SK-N-SH treated with all-trans-retinoic acid at 6 μM for 48 hours (cell line): ENCODE measurements at regions not wholly inside any gene's neighbourhood (a gene's known extent, or its start where the extent isn't known, plus 50 kb on each side); places are given as distances from the start of the nearest gene placed in this dataset.

Experiments
- ATAC-seq: fragments of 200-7000 bp; cut with Tn5 transposase; 3 replicates; pipeline ENCODE4 v1.9.1; 2020; ENCODE audit warnings: mild to moderate bottlenecking, moderate library complexity
- CREB5 ChIP-seq: fragments of 250-450 bp; sonication (Bioruptor Pico); IDR thresholded peaks from 2 replicates; pipeline ENCODE4 v1.5.1; 2020; ENCODE audit warnings: low read depth, mild to moderate bottlenecking, moderate library complexity
- CSDC2 ChIP-seq: fragments of 250-450 bp; sonication (Bioruptor Pico); IDR thresholded peaks from 2 replicates; pipeline ENCODE4 v1.5.0; 2020; ENCODE audit warnings: mild to moderate bottlenecking, moderate library complexity
- ESRRG ChIP-seq: fragments of 250-450 bp; sonication (Bioruptor Pico); IDR thresholded peaks from 2 replicates; pipeline ENCODE4 v1.6.1; 2021; ENCODE audit warnings: mild to moderate bottlenecking
- ISL1 ChIP-seq: fragments of 250-450 bp; sonication (Bioruptor Pico); IDR thresholded peaks from 2 replicates; pipeline ENCODE4 v2.1.2; 2022; ENCODE audit warnings: mild to moderate bottlenecking, moderate library complexity
- OSR1 ChIP-seq: fragments of 250-450 bp; sonication (Bioruptor Pico); IDR thresholded peaks from 2 replicates; pipeline ENCODE4 v1.8.0; 2022; ENCODE audit warnings: moderate library complexity, mild to moderate bottlenecking, inconsistent platforms
- POU6F1 ChIP-seq: fragments of 250-450 bp; sonication (Bioruptor Pico); IDR thresholded peaks from 2 replicates; pipeline ENCODE4 v1.8.0; 2021; ENCODE audit warnings: low read depth, mild to moderate bottlenecking, moderate library complexity, borderline replicate concordance
- PPARA ChIP-seq: fragments of 250-450 bp; sonication (Bioruptor Pico); IDR thresholded peaks from 2 replicates; pipeline ENCODE4 v1.5.0; 2020; ENCODE audit warnings: mild to moderate bottlenecking, borderline replicate concordance
- RARB ChIP-seq: fragments of 250-450 bp; sonication (Bioruptor Pico); IDR thresholded peaks from 2 replicates; pipeline ENCODE4 v1.8.0; 2021; ENCODE audit warnings: mild to moderate bottlenecking, moderate library complexity
- SNAI2 ChIP-seq: fragments of 250-450 bp; sonication (Bioruptor Pico); IDR thresholded peaks from 2 replicates; pipeline ENCODE4 v1.5.0; 2020; ENCODE audit warnings: mild to moderate bottlenecking, moderate library complexity
- TCF4 ChIP-seq: fragments of 250-450 bp; sonication (Bioruptor Pico); IDR thresholded peaks from 2 replicates; pipeline ENCODE4 v1.8.0; 2021; ENCODE audit warnings: mild to moderate bottlenecking, moderate library complexity, borderline replicate concordance
- TSHZ2 ChIP-seq: fragments of 250-450 bp; sonication (Bioruptor Pico); IDR thresholded peaks from 2 replicates; pipeline ENCODE4 v1.5.0; 2020; ENCODE audit warnings: mild to moderate bottlenecking, moderate library complexity
- ZC3H10 ChIP-seq: fragments of 250-450 bp; sonication (Bioruptor Pico); IDR thresholded peaks from 2 replicates; pipeline ENCODE4 v1.5.1; 2021; ENCODE audit warnings: mild to moderate bottlenecking, moderate library complexity
- ZFP3 ChIP-seq: fragments of 250-450 bp; sonication (Bioruptor Pico); IDR thresholded peaks from 2 replicates; pipeline ENCODE4 v1.5.0; 2020; ENCODE audit warnings: mild to moderate bottlenecking, moderate library complexity
- ZFP30 ChIP-seq: fragments of 450-650 bp; formaldehyde crosslinking; IDR thresholded peaks from 2 replicates; pipeline ENCODE4 v1.5.0; 2022; ENCODE audit warnings: mild to moderate bottlenecking, moderate library complexity
- ZNF70 ChIP-seq: fragments of 450-650 bp; formaldehyde crosslinking; IDR thresholded peaks from 2 replicates; pipeline ENCODE4 v1.5.0; 2020; ENCODE audit warnings: mild to moderate bottlenecking, moderate library complexity
- ZNF8 ChIP-seq: fragments of 450-650 bp; formaldehyde crosslinking; IDR thresholded peaks from 2 replicates; pipeline ENCODE4 v1.5.0; 2020; ENCODE audit warnings: mild to moderate bottlenecking, moderate library complexity
- TF ChIP-seq, protein P1 (sequence below): fragments of 250-450 bp; sonication (Bioruptor Pico); IDR thresholded peaks from 2 replicates; pipeline ENCODE4 v1.5.1; 2021; ENCODE audit warnings: mild to moderate bottlenecking, moderate library complexity
- TF ChIP-seq, protein P2 (sequence below): fragments of 250-450 bp; sonication (Bioruptor Pico); IDR thresholded peaks from 2 replicates; pipeline ENCODE4 v1.8.0; 2020; ENCODE audit warnings: mild to moderate bottlenecking, moderate library complexity, borderline replicate concordance

- no peak for ATAC-seq
- TF ChIP-seq ISL1 (CRISPR knock-in tag) (no peak), SNAI2 (CRISPR knock-in tag) (no peak), TSHZ2 (CRISPR knock-in tag) (no peak)
- TF ChIP-seq, protein P1, sequence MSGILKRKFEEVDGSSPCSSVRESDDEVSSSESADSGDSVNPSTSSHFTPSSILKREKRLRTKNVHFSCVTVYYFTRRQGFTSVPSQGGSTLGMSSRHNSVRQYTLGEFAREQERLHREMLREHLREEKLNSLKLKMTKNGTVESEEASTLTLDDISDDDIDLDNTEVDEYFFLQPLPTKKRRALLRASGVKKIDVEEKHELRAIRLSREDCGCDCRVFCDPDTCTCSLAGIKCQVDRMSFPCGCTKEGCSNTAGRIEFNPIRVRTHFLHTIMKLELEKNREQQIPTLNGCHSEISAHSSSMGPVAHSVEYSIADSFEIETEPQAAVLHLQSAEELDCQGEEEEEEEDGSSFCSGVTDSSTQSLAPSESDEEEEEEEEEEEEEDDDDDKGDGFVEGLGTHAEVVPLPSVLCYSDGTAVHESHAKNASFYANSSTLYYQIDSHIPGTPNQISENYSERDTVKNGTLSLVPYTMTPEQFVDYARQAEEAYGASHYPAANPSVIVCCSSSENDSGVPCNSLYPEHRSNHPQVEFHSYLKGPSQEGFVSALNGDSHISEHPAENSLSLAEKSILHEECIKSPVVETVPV, result no peak
- TF ChIP-seq, all 23 proteins: peak for 0
These were observed 211.8 kb upstream of the ZNF536 start for GRCh38 chr19:30160426-30160825.

GRCh38 chr19:30161021-30161655 lies 211.0 kb upstream of the ZNF536 start:
- TF ChIP-seq TCF4 (CRISPR knock-in tag) (no peak), CSDC2 (no peak), OSR1 (CRISPR knock-in tag) (no peak), ESRRG (CRISPR knock-in tag) (no peak), ZFP3 (CRISPR knock-in tag) (no peak), CREB5 (no peak), POU6F1 (CRISPR knock-in tag) (no peak), TSHZ2 (CRISPR knock-in tag) (no peak), ZNF8 (CRISPR knock-in tag) (no peak), ZNF70 (CRISPR knock-in tag) (no peak), ZFP30 (no peak)
- TF ChIP-seq, protein P2, sequence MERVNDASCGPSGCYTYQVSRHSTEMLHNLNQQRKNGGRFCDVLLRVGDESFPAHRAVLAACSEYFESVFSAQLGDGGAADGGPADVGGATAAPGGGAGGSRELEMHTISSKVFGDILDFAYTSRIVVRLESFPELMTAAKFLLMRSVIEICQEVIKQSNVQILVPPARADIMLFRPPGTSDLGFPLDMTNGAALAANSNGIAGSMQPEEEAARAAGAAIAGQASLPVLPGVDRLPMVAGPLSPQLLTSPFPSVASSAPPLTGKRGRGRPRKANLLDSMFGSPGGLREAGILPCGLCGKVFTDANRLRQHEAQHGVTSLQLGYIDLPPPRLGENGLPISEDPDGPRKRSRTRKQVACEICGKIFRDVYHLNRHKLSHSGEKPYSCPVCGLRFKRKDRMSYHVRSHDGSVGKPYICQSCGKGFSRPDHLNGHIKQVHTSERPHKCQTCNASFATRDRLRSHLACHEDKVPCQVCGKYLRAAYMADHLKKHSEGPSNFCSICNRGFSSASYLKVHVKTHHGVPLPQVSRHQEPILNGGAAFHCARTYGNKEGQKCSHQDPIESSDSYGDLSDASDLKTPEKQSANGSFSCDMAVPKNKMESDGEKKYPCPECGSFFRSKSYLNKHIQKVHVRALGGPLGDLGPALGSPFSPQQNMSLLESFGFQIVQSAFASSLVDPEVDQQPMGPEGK (CRISPR knock-in tag), result no peak
- ATAC-seq, result no peak

GRCh38 chr19:30161770-30162169 lies 210.4 kb upstream of the ZNF536 start:
- ATAC-seq, result no peak
- TF ChIP-seq ZFP30, result no peak
- no peak for TF ChIP-seq OSR1 (CRISPR knock-in tag)
- TF ChIP-seq PPARA, result no peak
- no peak for TF ChIP-seq ZC3H10 (CRISPR knock-in tag)
- TF ChIP-seq CREB5, result no peak
- TF ChIP-seq SNAI2 (CRISPR knock-in tag), result no peak
- TF ChIP-seq RARB (CRISPR knock-in tag), result no peak
- no peak for TF ChIP-seq ZNF70 (CRISPR knock-in tag)
- TF ChIP-seq POU6F1 (CRISPR knock-in tag), result no peak
- TF ChIP-seq ESRRG (CRISPR knock-in tag), result no peak
- TF ChIP-seq, protein P2 (CRISPR knock-in tag), result no peak
